GM21576 (cell line): ENCODE measurements at regions not wholly inside any gene's neighbourhood (a gene's known extent, or its start where the extent isn't known, plus 50 kb on each side); places are given as distances from the start of the nearest gene placed in this dataset.

Experiments
- ATAC-seq: cut with Tn5 transposase; IDR thresholded peaks from one replicate; pipeline ENCODE4 v1.9.1; 2021; ENCODE audit warnings: mild to moderate bottlenecking, moderate library complexity; ENCODE audit not compliant: unreplicated experiment

GRCh38 chr2:47238638-47239037, 62.3 kb upstream of the CALM2 start:
- no peak for ATAC-seq

GRCh38 chr2:47237375-47238334, 61.3 kb upstream of the CALM2 start:
- ATAC-seq: no peak

- ATAC-seq: no peak
Observed at GRCh38 chr2:47236503-47237215, 60.3 kb upstream of the CALM2 start.

- no peak for ATAC-seq
Observed at GRCh38 chr2:47235132-47235531, 58.8 kb upstream of the CALM2 start.

- no peak for ATAC-seq
Observed at GRCh38 chr2:47234456-47234855, 58.1 kb upstream of the CALM2 start.

- no peak for ATAC-seq
Observed at GRCh38 chr2:47232738-47233415, 56.6 kb upstream of the CALM2 start.

GRCh38 chr2:47230418-47230817, 54.1 kb upstream of the CALM2 start:
- ATAC-seq: no peak

- ATAC-seq: no peak
Observed at GRCh38 chr2:47227532-47228279, 51.4 kb upstream of the CALM2 start.

GRCh38 chr2:47226923-47227220, 50.6 kb upstream of the CALM2 start:
- no peak for ATAC-seq

- no peak for ATAC-seq
Observed at GRCh38 chr2:47226132-47226922, 50.0 kb upstream of the CALM2 start.
